ENCODE measurements at regions not wholly inside any gene's neighbourhood (a gene's known extent, or its start where the extent isn't known, plus 50 kb on each side); places are given as distances from the start of the nearest gene placed in this dataset.

GRCh38 chr21:37967036-37967435, 50.8 kb upstream of the KCNJ6 start:
- no peak for DNase-seq

GRCh38 chr21:37968744-37969143, 52.5 kb upstream of the KCNJ6 start:
- DNase-seq: no peak

- peak; percentile 5 for DNase-seq
Observed at GRCh38 chr21:37970548-37970947, 54.3 kb upstream of the KCNJ6 start.

GRCh38 chr21:37971390-37971950, 55.2 kb upstream of the KCNJ6 start:
- no peak for DNase-seq

- peak; percentile 8 for DNase-seq
Observed at GRCh38 chr21:37974081-37974480, 57.8 kb upstream of the KCNJ6 start.

- no peak for DNase-seq
Observed at GRCh38 chr21:37982496-37983318, 66.5 kb upstream of the KCNJ6 start.

GRCh38 chr21:37983336-37984095, 67.3 kb upstream of the KCNJ6 start:
- DNase-seq: no peak

- DNase-seq: no peak
Observed at GRCh38 chr21:37984416-37984815, 68.2 kb upstream of the KCNJ6 start.

GRCh38 chr21:37986000-37986399, 69.7 kb upstream of the KCNJ6 start:
- no peak for DNase-seq

- DNase-seq: no peak
Observed at GRCh38 chr21:37986751-37987399, 70.6 kb upstream of the KCNJ6 start.

GRCh38 chr21:37987668-37988067, 71.4 kb upstream of the KCNJ6 start:
- DNase-seq: no peak

GRCh38 chr21:37993071-37993470, 76.8 kb upstream of the KCNJ6 start:
- DNase-seq: no peak

GRCh38 chr21:37994211-37994610, 78.0 kb upstream of the KCNJ6 start:
- DNase-seq: no peak

- DNase-seq: no peak
Observed at GRCh38 chr21:38012672-38013071, 96.4 kb upstream of the KCNJ6 start.

GRCh38 chr21:38013741-38014140, 97.5 kb upstream of the KCNJ6 start:
- peak; percentile 8 for DNase-seq

GRCh38 chr21:38014298-38014697, 98.0 kb upstream of the KCNJ6 start:
- no peak for DNase-seq

GRCh38 chr21:38027901-38028498, 111.7 kb upstream of the KCNJ6 start:
- peak; percentile 17 for DNase-seq

- DNase-seq: no peak
Observed at GRCh38 chr21:38032082-38032801, 116.0 kb upstream of the KCNJ6 start.

- no peak for DNase-seq
Observed at GRCh38 chr21:38036016-38036415, 119.8 kb upstream of the KCNJ6 start.

- peak; percentile 26 for DNase-seq
Observed at GRCh38 chr21:38037416-38037815, 121.2 kb upstream of the KCNJ6 start.

- no peak for DNase-seq
Observed at GRCh38 chr21:38039369-38039768, 123.1 kb upstream of the KCNJ6 start.

GRCh38 chr21:38039841-38040240, 123.6 kb upstream of the KCNJ6 start:
- no peak for DNase-seq

All from fibroblast of skin of scalp (primary cell).